NCI-H460 (cell line): ENCODE measurements at regions not wholly inside any gene's neighbourhood (a gene's known extent, or its start where the extent isn't known, plus 50 kb on each side); places are given as distances from the start of the nearest gene placed in this dataset.
A peak's percentile ranks its signal among the peaks of the same experiment; 100 is the strongest.
"Not testable (repeated sequence)": the region's sequence is repeated elsewhere in the genome, so short reads cannot be mapped to it uniquely, and the experiment has no call there.

ENCODE experiments used
- DNase-seq: peaks from one replicate; pipeline ENCODE4 v3.0.0-alpha.2; 2016; ENCODE audit warnings: low read depth; ENCODE audit errors: extremely low read depth

- DNase-seq, result no peak
Observed at GRCh38 chr5:93953442-93953841, 212.0 kb upstream of the POU5F2 start.

DNA sequence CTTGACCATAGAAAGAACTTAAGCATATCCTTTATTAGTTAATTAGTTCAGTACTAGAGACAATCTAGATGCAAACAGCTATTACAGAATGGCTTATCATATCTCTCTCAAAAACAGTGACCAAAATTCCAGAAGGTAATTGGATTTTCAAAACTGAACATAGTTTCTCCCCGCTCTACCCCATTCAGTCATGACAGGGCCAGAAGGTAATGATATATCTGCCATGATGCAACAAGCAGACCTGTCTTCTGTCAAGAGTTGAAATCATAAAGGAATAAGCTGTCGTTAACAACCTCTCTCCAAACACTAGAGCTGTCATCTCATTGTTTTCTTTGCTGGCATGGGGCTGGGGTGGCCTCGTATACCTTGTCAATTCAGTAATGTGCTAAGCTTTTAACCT is 200.5 kb upstream of the POU5F2 start:
- DNase-seq, result no peak

DNA sequence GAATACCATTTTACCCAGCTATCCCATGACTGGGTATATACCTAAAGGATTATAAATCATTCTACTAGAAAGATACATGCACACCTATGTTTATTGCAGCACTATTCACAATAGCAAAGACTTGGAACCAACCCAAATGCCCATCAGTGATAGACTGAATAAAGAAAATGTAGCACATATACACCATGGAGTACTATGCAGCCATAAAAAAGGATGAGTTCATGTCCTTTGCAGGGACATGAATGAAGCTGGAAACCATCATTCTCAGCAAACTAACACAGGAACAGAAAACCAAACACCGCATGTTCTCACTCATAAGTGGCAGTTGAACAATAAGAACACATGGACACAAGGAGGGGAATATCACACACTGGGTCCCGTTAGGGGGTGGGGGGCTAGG is 191.9 kb upstream of the POU5F2 start:
- not testable (repeated sequence) for DNase-seq

- no peak for DNase-seq
Observed at GRCh38 chr5:93930098-93930497, 188.7 kb upstream of the POU5F2 start.

GRCh38 chr5:93929131-93929530 is 187.7 kb upstream of the POU5F2 start:
- DNase-seq, result no peak

GRCh38 chr5:93926831-93927620 is 185.6 kb upstream of the POU5F2 start:
- no peak for DNase-seq

DNA sequence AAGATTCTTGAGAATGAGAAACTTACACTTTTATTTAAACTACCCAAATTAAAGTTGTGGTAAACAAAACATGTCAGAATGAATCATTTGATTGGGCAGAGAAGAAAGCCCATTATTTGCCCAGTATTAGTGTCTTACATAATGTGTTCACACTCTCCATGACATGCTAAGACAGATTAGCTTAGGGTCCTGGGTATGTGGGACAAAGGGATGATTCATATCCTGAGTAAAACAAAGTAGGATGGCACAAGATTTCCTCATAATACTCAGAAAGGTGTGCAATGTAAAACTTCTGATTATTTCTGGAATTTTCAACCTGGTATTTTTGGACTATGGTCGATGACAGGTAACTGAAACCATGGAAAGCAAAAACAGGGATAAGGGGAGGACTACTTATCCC is 183.9 kb upstream of the POU5F2 start:
- no peak for DNase-seq

- no peak for DNase-seq
Observed at GRCh38 chr5:93924628-93925027, 183.2 kb upstream of the POU5F2 start.

GRCh38 chr5:93922551-93922950 is 181.2 kb upstream of the POU5F2 start:
- no peak for DNase-seq

GRCh38 chr5:93921001-93921400 is 179.6 kb upstream of the POU5F2 start:
- no peak for DNase-seq

GRCh38 chr5:93916872-93917271 is 175.5 kb upstream of the POU5F2 start:
- DNase-seq, result no peak

GRCh38 chr5:93915142-93915553 is 173.7 kb upstream of the POU5F2 start:
- DNase-seq, result peak; percentile 26

DNA sequence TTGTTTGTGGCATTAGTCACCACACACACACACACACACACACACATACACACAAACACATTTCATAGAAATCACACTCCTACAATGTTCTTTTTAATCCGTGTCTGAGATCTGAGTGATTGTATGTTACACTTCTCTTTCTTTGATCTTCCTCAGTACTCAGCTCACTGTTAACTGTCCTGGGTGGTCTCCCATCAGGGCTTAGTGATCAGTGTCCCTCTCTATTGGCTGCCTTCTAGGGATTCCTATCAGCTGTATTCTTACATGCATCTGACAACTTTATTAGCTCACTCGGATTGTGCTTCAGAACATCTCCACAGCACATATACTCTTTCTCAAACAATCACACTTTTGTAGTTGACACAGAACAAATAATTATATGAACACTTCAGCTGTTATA is 170.2 kb upstream of the POU5F2 start:
- DNase-seq, result no peak

DNA sequence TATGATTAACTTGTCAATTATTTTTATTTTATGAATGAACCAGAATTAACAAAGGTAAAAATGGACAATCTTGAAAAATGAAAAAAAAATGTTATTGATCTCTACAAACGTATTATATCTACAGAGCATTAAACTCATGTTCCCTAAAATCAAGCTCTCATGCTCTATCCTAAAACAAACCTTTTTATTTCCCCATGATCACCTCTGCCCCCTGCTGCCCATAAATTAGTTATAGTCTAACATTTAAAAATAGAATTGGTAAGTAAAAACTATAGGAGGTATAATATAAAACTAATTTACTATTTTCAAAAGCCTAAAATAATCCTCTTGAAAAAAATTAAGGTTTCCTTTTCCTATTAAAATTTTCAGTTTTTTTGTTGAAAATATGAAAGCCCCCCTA is 168.0 kb upstream of the POU5F2 start:
- peak; percentile 13 for DNase-seq

- DNase-seq, result no peak
Observed at GRCh38 chr5:93904917-93905316, 163.5 kb upstream of the POU5F2 start.

- DNase-seq, result no peak
Observed at GRCh38 chr5:93902288-93902687, 160.9 kb upstream of the POU5F2 start.

- peak; percentile 20 for DNase-seq
Observed at GRCh38 chr5:93899026-93899600, 157.7 kb upstream of the POU5F2 start.

GRCh38 chr5:93894601-93895354 is 153.4 kb upstream of the POU5F2 start:
- DNase-seq, result peak; percentile 7

GRCh38 chr5:93893075-93893474 is 151.7 kb upstream of the POU5F2 start:
- no peak for DNase-seq

GRCh38 chr5:93892481-93892880 is 151.1 kb upstream of the POU5F2 start:
- DNase-seq, result no peak
